Loucy (cell line): ENCODE measurements at regions not wholly inside any gene's neighbourhood (a gene's known extent, or its start where the extent isn't known, plus 50 kb on each side); places are given as distances from the start of the nearest gene placed in this dataset.

Source experiments
- H2AFZ ChIP-seq: fragments of 200-600 bp; sonication (generic); 2 replicates; pipeline ENCODE4 v1.6.0; 2016; ENCODE audit warnings: antibody characterized with exemption, mild to moderate bottlenecking, low read length, moderate library complexity
- H3F3A ChIP-seq: fragments of 200-600 bp; 2 replicates; pipeline ENCODE4 v1.6.0; 2016; ENCODE audit warnings: antibody characterized with exemption, low read depth, mild to moderate bottlenecking
- H3K27me3 ChIP-seq: fragments of 200-600 bp; sonication (generic); 2 replicates; pipeline ENCODE4 v1.6.1; 2014; ENCODE audit warnings: low read length, mild to moderate bottlenecking; ENCODE audit not compliant: insufficient read depth, poor library complexity, severe bottlenecking
- H3K36me3 ChIP-seq: fragments of 200-600 bp; sonication (generic); 2 replicates; pipeline ENCODE4 v1.6.1; 2016; ENCODE audit warnings: low read length; ENCODE audit not compliant: insufficient read depth
- H3K4me1 ChIP-seq: fragments of 200-600 bp; sonication (generic); 2 replicates; pipeline ENCODE4 v1.5.1; 2014; ENCODE audit warnings: low read length, mild to moderate bottlenecking; ENCODE audit not compliant: insufficient read depth, poor library complexity, severe bottlenecking
- H3K4me2 ChIP-seq: fragments of 200-600 bp; sonication (generic); 2 replicates; pipeline ENCODE4 v1.6.0; 2014; ENCODE audit warnings: antibody characterized with exemption, low read length, low read depth, mild to moderate bottlenecking; ENCODE audit not compliant: poor library complexity, severe bottlenecking
- H3K4me3 ChIP-seq: fragments of 200-600 bp; sonication (generic); 2 replicates; pipeline ENCODE4 v1.5.1; 2014; ENCODE audit warnings: low read length, mild to moderate bottlenecking, mixed read lengths; ENCODE audit not compliant: poor library complexity, severe bottlenecking
- H3K79me2 ChIP-seq: fragments of 200-600 bp; sonication (generic); 2 replicates; pipeline ENCODE4 v1.6.1; 2014; ENCODE audit warnings: low read length; ENCODE audit not compliant: insufficient read depth
- H3K9ac ChIP-seq: fragments of 200-600 bp; sonication (generic); 2 replicates; pipeline ENCODE4 v1.6.0; 2014; ENCODE audit warnings: mild to moderate bottlenecking, low read depth, low read length, moderate library complexity; ENCODE audit not compliant: poor library complexity, severe bottlenecking
- H3K9me2 ChIP-seq: fragments of 200-600 bp; sonication (generic); replicated peaks from 2 replicates; pipeline ENCODE4 v1.6.1; 2016; ENCODE audit warnings: low read depth, low read length, mixed read lengths
- H3K9me3 ChIP-seq: fragments of 200-600 bp; sonication (generic); 2 replicates; pipeline ENCODE4 v1.6.1; 2014; ENCODE audit warnings: mild to moderate bottlenecking, antibody characterized with exemption, low read length, low read depth; ENCODE audit not compliant: insufficient read depth
- H4K20me1 ChIP-seq: fragments of 200-600 bp; sonication (generic); 2 replicates; pipeline ENCODE4 v1.6.0; 2014; ENCODE audit warnings: antibody characterized with exemption, low read length, mild to moderate bottlenecking; ENCODE audit not compliant: insufficient read depth, poor library complexity, severe bottlenecking
- EZH2phosphoT487 ChIP-seq: fragments of 200-600 bp; IDR thresholded peaks from 2 replicates; pipeline ENCODE4 v1.6.1; 2018; ENCODE audit warnings: antibody characterized with exemption, mild to moderate bottlenecking, moderate library complexity, borderline replicate concordance
- TF ChIP-seq, protein P1 (sequence below): fragments of 200-600 bp; sonication (generic); conservative IDR thresholded peaks from 2 replicates; pipeline ENCODE4 v1.5.1; 2014; ENCODE audit warnings: mild to moderate bottlenecking, antibody characterized with exemption, low read length

DNA sequence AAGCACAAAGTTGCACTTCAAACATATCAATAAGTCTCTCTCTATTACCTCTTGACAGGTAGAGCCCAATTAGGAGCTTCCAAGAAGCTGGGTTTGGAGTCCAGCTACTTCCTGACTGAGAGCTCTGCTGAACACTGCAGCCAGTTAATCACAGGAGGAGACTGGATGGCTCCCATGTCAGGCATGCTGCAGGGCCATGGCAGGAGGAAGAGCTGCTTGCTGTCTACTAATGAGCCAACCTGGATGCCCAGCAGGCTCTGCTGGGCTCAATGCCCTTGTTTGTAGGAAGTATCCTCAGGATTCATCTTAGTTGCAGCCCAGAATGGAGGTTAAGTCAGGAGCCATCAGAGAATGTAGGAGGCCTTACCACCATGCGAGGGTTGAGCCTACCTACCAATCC lies 91.9 kb downstream of the TMEM215 start:
- Histone ChIP-seq H3K79me2 (no peaks in the 10 kb centered on the region), H2AFZ (no peak overlapping the region), H3K36me3 (no peaks in the 10 kb centered on the region), H3K9me2 (no peaks in the 10 kb centered on the region), H3K4me1 (no peaks in the 10 kb centered on the region), H3K4me3 (no peak overlapping the region), H3K27me3 (no peaks in the 10 kb centered on the region), H3F3A (no peaks in the 10 kb centered on the region), H3K4me2 (no peak overlapping the region), H3K9me3 (no peaks in the 10 kb centered on the region), H4K20me1 (no peaks in the 10 kb centered on the region), H3K9ac (no peak overlapping the region)
- TF ChIP-seq EZH2phosphoT487 = no peak
- TF ChIP-seq, protein P1, sequence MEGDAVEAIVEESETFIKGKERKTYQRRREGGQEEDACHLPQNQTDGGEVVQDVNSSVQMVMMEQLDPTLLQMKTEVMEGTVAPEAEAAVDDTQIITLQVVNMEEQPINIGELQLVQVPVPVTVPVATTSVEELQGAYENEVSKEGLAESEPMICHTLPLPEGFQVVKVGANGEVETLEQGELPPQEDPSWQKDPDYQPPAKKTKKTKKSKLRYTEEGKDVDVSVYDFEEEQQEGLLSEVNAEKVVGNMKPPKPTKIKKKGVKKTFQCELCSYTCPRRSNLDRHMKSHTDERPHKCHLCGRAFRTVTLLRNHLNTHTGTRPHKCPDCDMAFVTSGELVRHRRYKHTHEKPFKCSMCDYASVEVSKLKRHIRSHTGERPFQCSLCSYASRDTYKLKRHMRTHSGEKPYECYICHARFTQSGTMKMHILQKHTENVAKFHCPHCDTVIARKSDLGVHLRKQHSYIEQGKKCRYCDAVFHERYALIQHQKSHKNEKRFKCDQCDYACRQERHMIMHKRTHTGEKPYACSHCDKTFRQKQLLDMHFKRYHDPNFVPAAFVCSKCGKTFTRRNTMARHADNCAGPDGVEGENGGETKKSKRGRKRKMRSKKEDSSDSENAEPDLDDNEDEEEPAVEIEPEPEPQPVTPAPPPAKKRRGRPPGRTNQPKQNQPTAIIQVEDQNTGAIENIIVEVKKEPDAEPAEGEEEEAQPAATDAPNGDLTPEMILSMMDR = no peak

DNA sequence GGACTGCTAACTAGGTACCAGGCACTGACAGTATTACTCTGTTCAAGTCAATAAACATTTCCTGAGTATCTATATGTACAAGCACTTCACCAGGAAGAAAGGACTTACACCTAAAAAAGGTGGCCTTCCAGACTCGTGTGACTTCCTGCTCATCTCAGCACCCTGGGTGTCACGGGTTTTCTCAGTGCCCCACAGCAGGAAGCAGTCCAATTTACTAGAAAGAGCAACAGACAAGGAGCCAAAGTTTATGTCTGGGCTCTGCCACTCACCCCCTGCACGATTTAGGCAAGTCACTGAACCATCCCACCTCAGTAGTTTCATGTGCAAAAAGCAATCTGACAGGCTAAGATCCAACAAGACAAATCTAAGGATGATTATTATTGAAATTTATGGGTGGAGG lies 92.4 kb downstream of the TMEM215 start:
- H3K4me2 ChIP-seq = no peak overlapping the region
- no peak for TF ChIP-seq EZH2phosphoT487
- TF ChIP-seq, protein P1 = no peak
- H3K79me2 ChIP-seq = no peaks in the 10 kb centered on the region
- peak overlapping the region; percentile 10; the same call in 1 of the 2 replicates for H2AFZ ChIP-seq
- H3K4me3 ChIP-seq = no peak overlapping the region
- H3K27me3 ChIP-seq = no peaks in the 10 kb centered on the region
- no peak overlapping the region for H3K9ac ChIP-seq
- H4K20me1 ChIP-seq = no peaks in the 10 kb centered on the region
- no peaks in the 10 kb centered on the region for H3K36me3 ChIP-seq
- H3K4me1 ChIP-seq = no peaks in the 10 kb centered on the region
- H3K9me3 ChIP-seq = no peaks in the 10 kb centered on the region
- no peaks in the 10 kb centered on the region for H3F3A ChIP-seq
- no peaks in the 10 kb centered on the region for H3K9me2 ChIP-seq

DNA sequence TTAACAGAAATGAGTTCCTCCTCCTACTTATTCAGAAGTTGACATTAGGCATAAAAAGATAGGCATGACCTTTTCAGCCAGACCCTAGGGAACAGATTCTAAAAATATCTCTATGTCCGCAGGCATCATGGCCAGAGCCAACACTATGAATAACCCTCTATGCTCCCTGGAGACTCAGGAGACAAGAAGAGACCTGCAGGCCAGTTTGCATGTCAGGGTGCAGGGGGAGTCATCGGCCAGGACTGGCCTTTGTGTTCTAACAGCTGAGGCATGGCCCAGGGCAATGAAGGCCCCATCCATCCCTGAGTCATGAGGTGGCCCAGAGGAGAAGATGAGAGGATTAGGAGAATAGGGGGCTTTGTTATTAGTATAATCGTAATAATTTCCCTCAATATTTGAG lies 93.8 kb downstream of the TMEM215 start:
- Histone ChIP-seq H3K4me1 (no peaks in the 10 kb centered on the region), H3K36me3 (no peaks in the 10 kb centered on the region), H2AFZ (no peak overlapping the region), H4K20me1 (no peaks in the 10 kb centered on the region), H3K9ac (no peak overlapping the region), H3K79me2 (no peaks in the 10 kb centered on the region), H3F3A (no peaks in the 10 kb centered on the region), H3K9me3 (no peaks in the 10 kb centered on the region), H3K9me2 (no peaks in the 10 kb centered on the region), H3K4me3 (no peak overlapping the region), H3K4me2 (no peak overlapping the region), H3K27me3 (no peaks in the 10 kb centered on the region)
- TF ChIP-seq, protein P1 = no peak
- no peak for TF ChIP-seq EZH2phosphoT487
